ENCODE measurements at regions not wholly inside any gene's neighbourhood (a gene's known extent, or its start where the extent isn't known, plus 50 kb on each side); places are given as distances from the start of the nearest gene placed in this dataset.

DNA sequence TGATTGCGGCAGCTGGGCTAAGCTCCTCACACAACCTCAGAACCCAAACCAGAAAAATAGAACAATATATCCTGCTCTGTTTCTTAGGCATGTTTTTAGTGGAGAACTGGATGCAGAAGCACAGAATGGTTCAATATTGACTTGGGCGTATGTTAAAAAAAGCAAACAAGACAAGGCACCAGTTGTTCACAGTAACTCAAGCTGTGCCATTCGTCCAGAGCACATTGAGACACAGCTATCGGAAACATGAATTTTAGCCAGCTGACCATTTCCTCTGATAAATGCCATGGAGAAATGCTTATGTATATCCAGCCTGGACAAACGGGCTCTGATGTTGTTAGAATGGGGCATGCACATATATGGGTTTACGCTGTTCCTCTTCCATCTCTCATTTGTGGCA lies 129.2 kb upstream of the PDZRN3 start:
- Histone ChIP-seq H3K27me3 (replicated peaks; ENCODE audit: insufficient read depth, low read depth, low read length, poor library complexity) (no peaks in the 10 kb centered on the region), H3K27ac (ENCODE audit: low read depth, low read length, poor library complexity, severe bottlenecking) (no peak overlapping the region), H3K4me3 (ENCODE audit: low read depth, low read length, poor library complexity, severe bottlenecking) (no peak overlapping the region), H3K9me3 (ENCODE audit: low read depth, low read length, poor library complexity, severe bottlenecking) (no peaks in the 10 kb centered on the region), H3K4me1 (ENCODE audit: insufficient read depth, low read length, poor library complexity, severe bottlenecking) (no peaks in the 10 kb centered on the region), H3K36me3 (ENCODE audit: insufficient read depth, low read length, poor library complexity, severe bottlenecking) (no peaks in the 10 kb centered on the region)
- ChIA-PET CTCF (no interaction called here), POLR2A (ENCODE audit: low non-redundant PET) (no interaction called here)
- intact Hi-C loops (cut with micrococcal nuclease; ENCODE audit: unreplicated experiment), result no loop called here
- no TSS peak for BruUV-seq (replicated peaks)
- no peak for DNase-seq (ENCODE audit: low spot score)
- TF ChIP-seq EZH2 (IDR thresholded peaks at IDR 0.05; ENCODE audit: borderline replicate concordance, low read depth, low read length, poor library complexity, severe bottlenecking), result no peak
- TF ChIP-seq, protein P1, sequence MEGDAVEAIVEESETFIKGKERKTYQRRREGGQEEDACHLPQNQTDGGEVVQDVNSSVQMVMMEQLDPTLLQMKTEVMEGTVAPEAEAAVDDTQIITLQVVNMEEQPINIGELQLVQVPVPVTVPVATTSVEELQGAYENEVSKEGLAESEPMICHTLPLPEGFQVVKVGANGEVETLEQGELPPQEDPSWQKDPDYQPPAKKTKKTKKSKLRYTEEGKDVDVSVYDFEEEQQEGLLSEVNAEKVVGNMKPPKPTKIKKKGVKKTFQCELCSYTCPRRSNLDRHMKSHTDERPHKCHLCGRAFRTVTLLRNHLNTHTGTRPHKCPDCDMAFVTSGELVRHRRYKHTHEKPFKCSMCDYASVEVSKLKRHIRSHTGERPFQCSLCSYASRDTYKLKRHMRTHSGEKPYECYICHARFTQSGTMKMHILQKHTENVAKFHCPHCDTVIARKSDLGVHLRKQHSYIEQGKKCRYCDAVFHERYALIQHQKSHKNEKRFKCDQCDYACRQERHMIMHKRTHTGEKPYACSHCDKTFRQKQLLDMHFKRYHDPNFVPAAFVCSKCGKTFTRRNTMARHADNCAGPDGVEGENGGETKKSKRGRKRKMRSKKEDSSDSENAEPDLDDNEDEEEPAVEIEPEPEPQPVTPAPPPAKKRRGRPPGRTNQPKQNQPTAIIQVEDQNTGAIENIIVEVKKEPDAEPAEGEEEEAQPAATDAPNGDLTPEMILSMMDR (conservative IDR thresholded peaks at IDR 0.05; ENCODE audit: low read depth, low read length), result no peak

DNA sequence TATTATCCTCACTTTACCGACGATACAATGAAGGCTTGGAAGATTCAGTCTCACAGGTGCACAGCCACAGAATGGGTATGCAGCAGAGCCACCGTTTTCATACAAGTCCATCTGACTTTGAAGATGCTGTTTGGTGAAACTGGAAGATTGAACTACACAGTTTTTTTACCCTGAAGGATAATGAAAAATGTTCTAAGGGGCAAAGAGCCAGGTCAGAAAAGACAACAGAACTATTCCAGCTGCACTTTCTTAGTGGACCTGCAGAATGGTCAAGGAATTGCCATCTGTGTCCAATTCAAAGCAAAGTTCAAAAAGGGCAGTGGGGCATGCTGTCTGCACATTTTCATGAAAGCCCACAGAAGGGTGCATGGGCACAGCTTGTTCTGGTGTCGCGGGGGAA lies 127.6 kb upstream of the PDZRN3 start:
- Histone ChIP-seq H3K4me3 (ENCODE audit: low read depth, low read length, poor library complexity, severe bottlenecking) (no peak overlapping the region), H3K4me1 (ENCODE audit: insufficient read depth, low read length, poor library complexity, severe bottlenecking) (no peaks in the 10 kb centered on the region), H3K9me3 (ENCODE audit: low read depth, low read length, poor library complexity, severe bottlenecking) (no peaks in the 10 kb centered on the region), H3K27me3 (replicated peaks; ENCODE audit: insufficient read depth, low read depth, low read length, poor library complexity) (no peaks in the 10 kb centered on the region), H3K36me3 (ENCODE audit: insufficient read depth, low read length, poor library complexity, severe bottlenecking) (no peaks in the 10 kb centered on the region), H3K27ac (ENCODE audit: low read depth, low read length, poor library complexity, severe bottlenecking) (no peak overlapping the region)
- POLR2A ChIA-PET (ENCODE audit: low non-redundant PET), result no interaction called here
- TF ChIP-seq, protein P1 (conservative IDR thresholded peaks at IDR 0.05; ENCODE audit: low read depth, low read length), result no peak
- TF ChIP-seq EZH2 (IDR thresholded peaks at IDR 0.05; ENCODE audit: borderline replicate concordance, low read depth, low read length, poor library complexity, severe bottlenecking), result no peak
- no TSS peak for BruUV-seq (replicated peaks)
- CTCF ChIA-PET, result no interaction called here
- intact Hi-C loops (cut with micrococcal nuclease; ENCODE audit: unreplicated experiment), result no loop called here
- DNase-seq (ENCODE audit: low spot score), result no peak

DNA sequence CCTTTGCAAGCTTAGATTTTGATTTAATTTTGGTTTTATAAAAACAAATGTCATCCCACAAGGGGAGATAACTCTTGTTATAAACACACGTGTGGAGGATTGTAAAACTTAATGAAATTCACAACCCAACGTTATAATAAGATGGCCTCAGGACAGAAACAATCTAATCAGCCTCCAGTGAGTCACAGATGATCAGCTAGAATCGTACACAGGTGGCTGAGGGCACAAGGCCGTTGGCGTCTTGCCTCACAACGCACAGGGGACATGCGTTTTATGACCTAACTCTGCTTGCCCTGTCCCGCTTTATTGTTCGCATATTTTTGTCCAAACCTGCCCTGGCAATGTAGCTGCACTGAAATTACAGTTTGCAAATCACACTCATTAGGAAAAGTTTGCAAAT lies 121.9 kb upstream of the PDZRN3 start:
- DNase-seq (ENCODE audit: low spot score), result no peak
- BruUV-seq (replicated peaks), result no TSS peak
- POLR2A ChIA-PET (ENCODE audit: low non-redundant PET), result no interaction called here
- CTCF ChIA-PET, result no interaction called here
- H3K36me3 ChIP-seq (ENCODE audit: insufficient read depth, low read length, poor library complexity, severe bottlenecking), result no peaks in the 10 kb centered on the region
- no peak overlapping the region for H3K27ac ChIP-seq (ENCODE audit: low read depth, low read length, poor library complexity, severe bottlenecking)
- H3K27me3 ChIP-seq (replicated peaks; ENCODE audit: insufficient read depth, low read depth, low read length, poor library complexity), result no peaks in the 10 kb centered on the region
- H3K4me1 ChIP-seq (ENCODE audit: insufficient read depth, low read length, poor library complexity, severe bottlenecking), result no peaks in the 10 kb centered on the region
- no peak overlapping the region for H3K4me3 ChIP-seq (ENCODE audit: low read depth, low read length, poor library complexity, severe bottlenecking)
- no peaks in the 10 kb centered on the region for H3K9me3 ChIP-seq (ENCODE audit: low read depth, low read length, poor library complexity, severe bottlenecking)
- TF ChIP-seq, protein P1 (conservative IDR thresholded peaks at IDR 0.05; ENCODE audit: low read depth, low read length), result no peak
- no peak for TF ChIP-seq EZH2 (IDR thresholded peaks at IDR 0.05; ENCODE audit: borderline replicate concordance, low read depth, low read length, poor library complexity, severe bottlenecking)
- intact Hi-C loops (cut with micrococcal nuclease; ENCODE audit: unreplicated experiment), result no loop called here
